ENCODE measurements at regions not wholly inside any gene's neighbourhood (a gene's known extent, or its start where the extent isn't known, plus 50 kb on each side); places are given as distances from the start of the nearest gene placed in this dataset.

DNA sequence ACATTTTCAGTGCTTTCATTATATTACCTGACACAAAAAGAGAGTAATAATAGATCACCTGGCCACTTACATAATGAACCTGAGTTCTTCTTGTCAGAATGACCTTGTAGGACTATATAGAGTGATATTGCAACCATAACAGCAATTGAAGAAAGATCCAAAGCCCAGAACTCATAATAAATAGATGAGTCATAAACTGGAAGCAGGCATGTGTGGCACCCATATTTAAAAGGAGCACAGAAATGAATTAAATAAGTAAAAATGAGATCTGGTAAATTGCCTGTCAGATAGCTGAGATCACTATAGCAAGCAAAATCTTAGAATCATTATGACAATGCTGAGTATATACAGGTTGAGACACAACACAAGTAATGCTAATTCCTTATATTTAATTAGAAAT is 331.8 kb downstream of the AASDHPPT start:
- no peak for DNase-seq (ENCODE audit: low spot score)

DNA sequence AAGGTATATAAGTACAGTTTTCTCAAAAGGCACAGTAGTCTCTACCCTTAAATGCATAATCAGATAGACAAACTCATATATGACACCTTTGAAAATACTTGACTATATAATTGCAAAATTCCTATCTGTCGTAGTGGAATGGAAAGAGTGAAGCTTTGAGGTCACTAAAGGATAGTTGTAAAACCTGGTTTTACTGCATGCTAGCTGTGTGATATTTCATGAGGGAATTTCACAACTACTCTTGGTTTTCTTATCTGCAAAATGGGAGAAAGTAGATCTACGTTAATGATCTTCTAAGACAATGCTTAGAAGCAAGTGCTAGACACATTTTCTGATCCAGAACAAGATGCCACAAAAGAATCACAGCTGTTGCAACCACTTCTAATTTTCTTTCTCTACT is 332.2 kb downstream of the AASDHPPT start:
- no peak for DNase-seq (ENCODE audit: low spot score)

- DNase-seq (ENCODE audit: low spot score), result no peak
Observed at GRCh38 chr11:106410902-106411301, 333.4 kb downstream of the AASDHPPT start.

GRCh38 chr11:106413222-106413621 is 335.8 kb downstream of the AASDHPPT start:
- DNase-seq (ENCODE audit: low spot score), result no peak

DNA sequence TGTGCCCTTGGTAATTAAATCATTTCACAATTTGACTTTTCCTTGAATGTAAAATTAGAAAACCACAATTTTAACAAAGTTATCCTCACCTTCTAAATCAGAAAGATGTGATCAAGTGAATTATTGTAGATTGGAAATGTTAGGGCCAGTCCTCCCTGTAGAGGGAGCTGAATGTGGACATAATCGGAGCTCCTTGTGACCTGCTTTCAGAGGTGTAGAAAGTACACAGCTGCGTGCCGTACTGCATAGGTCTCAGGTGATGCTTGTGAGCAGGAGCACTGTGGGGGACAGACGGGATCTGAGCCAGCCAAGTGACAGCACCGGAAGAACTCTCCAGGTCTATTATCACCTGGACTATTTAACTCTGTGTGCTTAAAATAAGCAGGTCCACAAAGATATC is 338.0 kb downstream of the AASDHPPT start:
- peak; percentile 54 for DNase-seq (ENCODE audit: low spot score)

DNA sequence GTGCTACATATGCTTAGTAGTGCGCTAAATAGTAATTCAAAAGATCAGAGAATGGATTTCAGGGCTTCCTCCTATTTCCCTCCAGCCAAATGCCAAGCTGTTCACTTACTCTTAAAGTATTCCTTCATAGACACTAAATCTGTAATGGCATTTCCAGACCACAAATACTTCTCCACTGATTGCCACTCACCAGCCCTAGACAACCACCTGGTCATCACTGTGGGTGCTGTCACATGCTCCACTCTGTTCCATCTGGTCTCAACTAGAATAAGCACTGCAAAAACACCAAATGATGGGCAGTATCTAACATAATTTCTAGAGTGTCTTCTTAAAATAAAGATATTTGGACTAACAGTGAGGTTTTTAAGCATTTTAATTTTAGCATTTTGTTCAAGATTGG is 341.3 kb downstream of the AASDHPPT start:
- DNase-seq (ENCODE audit: low spot score), result peak; percentile 86

DNA sequence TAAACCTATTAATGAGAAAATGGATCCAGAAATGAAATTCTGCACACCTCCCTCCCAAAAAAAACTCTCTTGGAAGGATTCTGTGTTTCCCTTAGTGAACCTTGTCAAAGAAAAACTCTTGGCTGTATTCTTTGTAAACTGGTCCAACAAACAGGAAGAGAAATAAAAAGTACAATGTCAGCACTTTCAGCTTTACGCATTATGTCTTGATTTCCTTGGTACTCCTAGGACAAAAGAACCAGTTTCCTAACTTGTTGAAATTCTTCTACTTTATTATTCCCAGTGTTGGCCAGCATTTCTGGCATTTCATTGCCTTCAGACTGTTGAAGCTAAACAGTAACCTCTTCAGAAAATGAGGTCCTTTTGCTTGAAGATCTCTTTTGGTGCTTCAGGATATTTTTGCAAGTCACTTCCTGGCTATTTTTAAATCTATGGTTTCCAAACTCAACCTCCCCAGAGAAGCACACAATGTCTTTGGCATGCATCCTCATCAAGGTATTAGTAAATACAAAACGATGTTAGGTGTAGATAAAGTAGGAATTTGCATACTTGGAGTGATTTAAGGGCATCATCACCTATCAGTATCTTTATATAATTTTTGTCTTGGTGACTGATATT is 342.7 kb downstream of the AASDHPPT start:
- peak; percentile 23 for DNase-seq (ENCODE audit: low spot score)

DNA sequence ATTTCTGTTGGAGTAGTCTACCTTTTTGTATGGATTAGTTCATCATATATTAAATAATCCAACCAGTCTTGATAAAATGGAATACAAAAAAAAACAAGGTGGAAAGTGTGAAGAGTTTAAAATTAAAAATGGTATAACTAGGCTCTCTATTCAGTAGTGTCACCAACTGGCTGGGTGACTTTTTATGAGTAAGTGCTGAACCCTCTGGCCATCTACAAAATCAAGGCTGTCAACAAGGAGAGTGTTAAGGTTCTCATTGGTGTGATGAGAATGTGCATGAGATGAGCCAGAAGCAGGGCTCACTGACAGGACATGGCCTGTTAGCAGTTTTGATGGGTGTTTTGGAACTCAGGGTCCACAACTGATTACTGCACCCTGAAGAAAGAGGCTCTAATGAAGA is 343.2 kb downstream of the AASDHPPT start:
- DNase-seq (ENCODE audit: low spot score), result no peak

DNA sequence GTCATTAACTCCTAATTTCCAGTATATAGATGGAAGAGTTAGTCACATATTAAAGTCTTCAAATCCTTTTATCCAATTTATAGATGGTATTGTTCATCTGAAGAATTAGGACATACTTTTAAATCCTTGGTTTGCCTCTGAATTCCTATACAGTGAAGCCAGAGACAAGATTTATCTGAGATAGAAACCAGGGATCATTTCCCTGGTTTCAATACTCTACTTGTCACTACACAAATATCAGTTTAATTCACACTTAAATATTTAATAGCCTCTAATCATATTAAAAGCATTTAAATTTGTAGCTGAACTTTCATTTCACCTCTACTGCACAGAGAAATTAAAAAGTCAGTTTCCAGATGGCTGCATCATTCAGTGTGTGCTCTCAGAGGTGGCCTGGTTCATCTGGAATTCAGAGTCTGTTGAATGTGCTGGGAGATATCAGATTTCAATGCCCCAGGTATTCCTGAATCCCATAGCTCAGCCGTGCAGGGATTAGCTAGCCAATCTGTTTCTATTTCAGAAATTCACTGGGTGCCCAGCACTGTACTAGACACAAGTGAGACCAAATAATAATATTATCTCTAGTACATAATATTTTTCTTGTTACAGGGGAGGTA is 344.3 kb downstream of the AASDHPPT start:
- DNase-seq (ENCODE audit: low spot score), result no peak

- DNase-seq (ENCODE audit: low spot score), result peak; percentile 47
Observed at GRCh38 chr11:106422583-106422982, 345.1 kb downstream of the AASDHPPT start.

DNA sequence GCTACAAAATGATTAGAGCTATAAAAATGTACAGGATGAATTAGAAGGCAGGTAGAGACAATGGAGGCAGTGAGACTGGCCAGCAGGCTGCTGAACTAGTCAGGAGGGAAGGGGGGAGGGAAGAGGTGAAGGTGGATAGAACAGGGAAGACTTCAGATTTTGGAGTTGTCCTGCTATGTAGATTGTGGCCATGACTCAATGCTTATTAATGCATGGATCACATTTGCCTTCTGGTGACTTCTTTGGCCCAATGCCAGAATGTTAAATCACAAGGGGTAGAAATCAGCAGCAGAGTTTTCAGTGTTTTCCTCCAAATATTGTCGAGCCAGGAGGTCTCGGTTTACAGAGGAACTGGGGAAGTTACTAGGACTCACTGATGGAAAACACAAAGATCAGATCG is 346.6 kb downstream of the AASDHPPT start:
- DNase-seq (ENCODE audit: low spot score), result no peak

GRCh38 chr11:106425819-106426218 is 348.4 kb downstream of the AASDHPPT start:
- DNase-seq (ENCODE audit: low spot score), result no peak

GRCh38 chr11:106426696-106427095 is 349.2 kb downstream of the AASDHPPT start:
- DNase-seq (ENCODE audit: low spot score), result no peak

DNA sequence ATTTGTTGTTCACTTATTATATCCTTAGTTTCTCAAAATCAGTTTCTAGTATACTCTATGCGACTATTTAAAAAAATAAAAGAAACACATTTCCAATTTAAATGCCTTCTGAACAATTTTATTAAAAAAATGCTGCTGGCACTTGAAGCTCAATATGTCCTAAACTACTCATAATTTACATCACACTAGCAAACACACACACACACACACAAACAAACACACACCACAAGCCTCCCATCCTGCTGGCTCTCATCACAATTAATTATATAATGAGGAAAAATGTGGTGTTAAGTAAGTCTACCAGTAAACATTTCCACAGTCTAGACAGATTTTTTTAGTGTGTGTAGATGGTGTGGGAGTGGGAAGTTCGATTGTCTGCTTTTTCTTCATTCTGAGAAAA is 350.3 kb downstream of the AASDHPPT start:
- no peak for DNase-seq (ENCODE audit: low spot score)

DNA sequence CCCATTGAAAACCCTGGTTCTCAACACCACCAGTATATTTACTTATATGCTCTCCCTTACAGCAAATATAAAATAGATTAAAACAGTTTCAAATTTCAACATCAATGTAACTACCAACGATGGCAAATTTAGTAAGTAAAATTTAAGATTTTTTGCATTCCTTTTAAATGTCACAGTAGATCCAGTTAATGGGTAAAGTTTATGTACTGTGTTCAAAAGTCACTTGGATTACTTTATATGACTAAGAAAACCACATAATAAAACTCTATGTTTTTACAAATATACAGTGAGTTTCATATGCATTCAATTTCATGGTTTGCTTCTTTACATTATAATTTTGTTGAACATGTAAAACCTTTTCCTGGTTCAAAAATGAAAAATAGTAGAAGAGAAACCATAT is 364.6 kb downstream of the AASDHPPT start:
- no peak for DNase-seq (ENCODE audit: low spot score)

DNA sequence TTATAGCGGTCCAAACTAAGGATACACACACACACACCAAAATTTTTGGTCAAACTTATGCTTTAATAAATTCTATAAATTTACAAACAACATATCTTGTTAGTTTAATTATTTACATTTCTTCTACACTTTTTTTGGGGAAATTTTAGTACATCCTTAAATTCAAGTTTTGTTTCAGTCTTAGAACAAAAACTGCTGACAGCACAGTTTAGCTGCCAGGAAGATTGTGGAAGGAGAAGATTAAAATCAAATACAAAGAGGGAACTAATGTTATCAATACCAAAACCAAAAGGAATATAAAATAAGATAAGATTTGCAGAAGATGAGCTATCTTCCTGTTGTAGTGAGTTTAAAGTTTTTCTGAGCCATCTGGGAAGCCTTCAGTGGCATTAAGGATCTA is 368.8 kb downstream of the AASDHPPT start:
- no peak for DNase-seq (ENCODE audit: low spot score)

GRCh38 chr11:106446955-106447354 is 369.5 kb downstream of the AASDHPPT start:
- DNase-seq (ENCODE audit: low spot score), result peak; percentile 33

- DNase-seq (ENCODE audit: low spot score), result peak; percentile 37
Observed at GRCh38 chr11:106447631-106448191, 370.2 kb downstream of the AASDHPPT start.

GRCh38 chr11:106449763-106450162 is 372.3 kb downstream of the AASDHPPT start:
- DNase-seq (ENCODE audit: low spot score), result no peak

DNA sequence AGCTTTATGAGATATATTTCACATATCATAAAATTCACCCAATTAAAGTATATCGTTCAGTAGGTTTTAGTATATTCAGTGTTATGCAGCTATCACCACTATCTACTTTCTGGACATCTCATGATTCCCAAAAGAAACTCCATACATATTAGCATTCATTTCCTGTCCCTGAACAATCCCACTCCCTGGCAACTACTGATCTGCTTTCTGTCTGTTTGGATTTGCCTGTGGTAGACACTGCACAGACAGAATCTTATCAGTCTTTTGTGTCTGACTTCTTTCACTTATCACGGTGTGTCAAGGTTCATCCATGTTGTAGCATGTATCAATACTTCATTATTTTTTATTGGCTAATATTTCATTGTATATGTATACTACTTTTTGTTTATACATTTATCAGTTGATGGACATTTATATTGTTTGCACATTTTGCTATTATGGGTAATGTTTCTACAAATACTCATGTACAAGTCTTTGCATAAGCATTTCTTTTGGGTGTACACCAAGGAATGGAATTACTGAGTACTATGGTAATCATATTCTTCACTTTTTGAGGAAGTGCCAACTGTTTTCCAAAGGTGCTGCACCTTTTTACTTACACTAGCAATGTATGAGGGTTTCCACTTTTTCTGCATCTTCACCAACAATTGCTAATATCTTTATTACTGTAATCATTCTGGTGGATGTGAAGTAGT is 373.9 kb downstream of the AASDHPPT start:
- DNase-seq (ENCODE audit: low spot score), result no peak

DNA sequence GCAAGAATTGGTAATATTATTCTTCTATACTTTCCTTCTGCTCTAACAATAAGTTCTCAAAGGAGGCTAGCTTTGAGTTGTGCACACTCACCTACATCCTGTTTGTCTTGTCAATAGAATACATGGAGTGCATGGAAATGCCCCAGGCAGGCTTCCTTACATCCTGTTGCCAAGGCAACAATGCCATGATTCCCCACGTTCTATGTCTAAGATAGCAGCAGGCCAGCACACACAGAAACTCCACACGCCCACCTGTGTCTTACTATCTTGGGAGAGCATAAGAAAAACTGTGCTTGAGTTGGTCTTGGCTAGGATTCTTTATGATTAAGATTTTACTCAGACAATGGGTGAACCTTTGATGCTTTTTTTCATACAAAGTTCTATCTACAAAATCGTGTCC is 379.2 kb downstream of the AASDHPPT start:
- DNase-seq (ENCODE audit: low spot score), result no peak

DNA sequence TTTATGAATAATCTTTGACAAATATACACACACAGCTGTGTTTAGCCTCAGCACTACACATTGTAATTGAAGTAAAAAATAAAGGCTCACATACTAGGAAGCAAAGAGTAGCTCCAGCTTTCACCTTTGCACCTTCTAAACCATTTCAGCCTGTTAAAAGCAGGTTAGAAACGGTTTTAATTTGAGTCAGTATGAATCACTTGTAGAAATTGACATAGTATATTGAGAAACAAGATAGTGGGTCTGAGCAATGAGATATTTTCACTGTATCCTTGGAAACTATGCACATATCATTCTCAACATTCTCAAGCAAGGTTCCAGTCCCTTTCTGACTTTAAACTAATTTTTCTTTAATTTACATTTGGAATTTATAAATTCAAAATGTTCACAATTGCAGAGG is 380.3 kb downstream of the AASDHPPT start:
- no peak for DNase-seq (ENCODE audit: low spot score)

- no peak for DNase-seq (ENCODE audit: low spot score)
Observed at GRCh38 chr11:106459135-106459534, 381.7 kb downstream of the AASDHPPT start.

All from cerebellar cortex (tissue), 1 donor.